ENCODE measurements at regions not wholly inside any gene's neighbourhood (a gene's known extent, or its start where the extent isn't known, plus 50 kb on each side); places are given as distances from the start of the nearest gene placed in this dataset.
A peak's percentile ranks its signal among the peaks of the same experiment; 100 is the strongest.

DNA sequence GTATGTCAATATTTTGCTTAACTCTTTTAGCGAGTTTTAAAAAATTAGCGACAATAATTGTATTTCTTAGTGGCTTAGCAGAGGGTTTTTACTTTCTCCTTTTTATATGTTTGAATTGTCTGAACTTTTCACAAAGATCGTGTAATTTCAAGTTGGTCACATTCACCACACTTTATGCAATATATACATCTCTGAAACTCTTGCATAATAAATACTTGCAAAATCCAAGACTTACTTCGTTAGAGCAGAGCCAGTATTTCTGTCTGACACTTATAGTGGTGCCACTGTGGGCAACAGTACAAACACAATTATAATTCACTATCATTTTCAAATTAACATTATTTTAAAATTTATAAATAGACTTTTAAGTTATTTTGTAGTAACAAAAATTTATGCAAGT, 62.0 kb downstream of the SUCNR1 start:
- DNase-seq: no peak

DNA sequence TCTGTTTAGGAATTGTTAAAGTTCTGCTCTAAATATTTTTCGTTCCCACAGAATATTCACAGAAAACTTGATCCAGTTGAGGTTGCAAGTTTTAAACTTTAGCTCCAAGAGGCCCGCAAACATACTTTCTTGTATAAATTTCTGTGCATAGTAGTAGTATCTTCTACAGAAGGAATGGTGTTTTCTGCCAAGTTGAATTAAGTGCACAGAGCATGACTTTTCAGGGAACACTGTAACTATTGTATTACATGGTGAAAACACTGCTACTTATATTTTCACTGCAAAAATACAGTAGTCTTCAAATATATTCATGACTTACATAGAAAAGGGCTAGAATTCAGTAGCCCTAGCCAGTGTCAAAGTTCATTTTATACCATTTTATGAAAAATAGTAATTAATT, 67.0 kb downstream of the SUCNR1 start:
- DNase-seq: no peak

DNA sequence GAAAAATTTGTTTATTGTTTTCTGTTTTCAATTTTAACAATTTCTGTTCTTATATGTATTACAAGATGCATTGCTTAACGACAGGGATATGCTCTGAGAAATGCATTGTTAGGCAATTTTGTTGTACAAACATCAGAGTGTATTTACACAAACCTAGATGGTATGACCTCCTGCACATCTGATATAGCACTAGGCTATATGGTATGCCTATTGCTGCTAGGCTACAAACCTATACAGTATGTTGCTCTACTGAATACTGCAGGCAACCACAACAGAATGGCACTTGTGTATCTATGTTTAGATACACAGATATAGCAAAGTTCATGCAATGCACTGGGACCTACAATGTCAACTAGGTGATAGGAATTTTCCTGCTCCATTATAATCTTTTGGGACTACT, 70.1 kb downstream of the SUCNR1 start:
- DNase-seq: no peak

DNA sequence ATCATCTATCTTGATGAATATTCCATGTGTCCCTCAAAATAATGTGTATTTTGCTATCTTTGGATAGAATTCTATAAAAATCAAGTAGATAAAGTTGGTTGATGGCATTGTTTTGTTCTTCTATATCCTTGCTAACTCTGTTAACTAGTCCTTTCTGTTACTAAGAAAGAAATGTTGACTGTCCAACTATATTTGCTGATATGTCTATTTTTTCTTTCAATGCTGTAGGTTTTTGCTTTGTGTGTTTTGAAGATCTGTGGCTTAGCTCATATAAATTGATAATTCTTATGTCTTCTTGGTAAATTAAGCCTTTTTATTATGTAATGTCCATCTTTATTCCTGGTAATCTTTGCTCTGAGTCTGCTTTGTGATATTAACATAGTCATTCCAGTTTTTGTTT, 70.9 kb downstream of the SUCNR1 start:
- no peak for DNase-seq

DNA sequence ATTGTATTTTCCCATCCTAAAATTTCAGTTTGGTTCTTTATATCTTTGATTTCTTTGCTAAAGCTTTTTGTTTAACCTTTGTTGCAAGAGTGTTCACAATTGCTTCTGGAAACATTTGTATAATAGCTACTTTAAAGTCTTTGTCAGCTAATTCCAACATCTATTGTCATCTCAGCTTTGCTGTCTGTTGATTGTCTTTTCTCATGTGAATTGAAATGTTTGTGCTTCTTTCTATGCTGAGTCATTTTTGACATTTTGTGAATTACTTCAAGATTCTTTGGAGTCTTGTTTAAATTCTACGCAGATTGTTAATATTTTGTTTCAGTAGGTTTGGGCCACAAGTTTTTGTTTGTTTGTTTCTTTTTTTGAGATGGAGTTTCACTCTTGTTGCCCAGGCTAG, 73.2 kb downstream of the SUCNR1 start:
- DNase-seq: no peak

DNA sequence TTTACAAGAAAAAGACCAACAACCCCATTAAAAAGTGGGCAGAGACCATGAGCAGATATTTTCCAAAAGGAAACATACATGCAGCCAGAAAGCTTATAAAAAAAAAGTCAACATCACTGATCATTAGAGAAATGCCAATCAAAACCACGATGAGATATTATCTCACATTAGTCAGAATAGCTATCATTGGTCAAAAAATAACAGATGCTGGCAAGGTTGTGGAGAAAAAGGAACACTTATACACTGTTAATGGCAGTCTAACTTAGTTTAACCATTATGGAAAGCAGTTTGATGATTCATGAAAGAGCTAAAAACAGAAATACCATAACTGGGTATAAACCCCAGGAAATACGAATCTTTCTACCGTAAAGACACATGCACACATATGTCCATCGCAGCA, 76.3 kb downstream of the SUCNR1 start:
- DNase-seq: no peak

DNA sequence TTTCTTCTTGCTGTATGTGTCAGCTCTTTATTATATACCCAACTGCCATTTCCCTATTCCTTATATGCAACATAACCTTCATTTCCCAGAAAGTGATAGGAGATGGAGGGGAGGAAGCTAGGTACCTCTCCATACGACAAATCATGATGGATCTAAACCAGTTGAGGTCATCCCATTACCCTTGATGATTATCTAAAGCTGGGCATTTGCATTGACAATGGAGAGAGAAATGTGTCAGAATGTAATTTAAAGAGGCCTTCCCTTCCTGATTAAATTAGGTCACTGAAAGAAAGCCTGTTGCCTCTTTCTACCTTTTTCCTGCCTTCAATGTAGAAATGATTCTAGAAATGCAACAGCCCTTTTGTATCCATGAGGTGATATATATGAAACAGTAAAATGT, 81.9 kb downstream of the SUCNR1 start:
- DNase-seq: no peak

DNA sequence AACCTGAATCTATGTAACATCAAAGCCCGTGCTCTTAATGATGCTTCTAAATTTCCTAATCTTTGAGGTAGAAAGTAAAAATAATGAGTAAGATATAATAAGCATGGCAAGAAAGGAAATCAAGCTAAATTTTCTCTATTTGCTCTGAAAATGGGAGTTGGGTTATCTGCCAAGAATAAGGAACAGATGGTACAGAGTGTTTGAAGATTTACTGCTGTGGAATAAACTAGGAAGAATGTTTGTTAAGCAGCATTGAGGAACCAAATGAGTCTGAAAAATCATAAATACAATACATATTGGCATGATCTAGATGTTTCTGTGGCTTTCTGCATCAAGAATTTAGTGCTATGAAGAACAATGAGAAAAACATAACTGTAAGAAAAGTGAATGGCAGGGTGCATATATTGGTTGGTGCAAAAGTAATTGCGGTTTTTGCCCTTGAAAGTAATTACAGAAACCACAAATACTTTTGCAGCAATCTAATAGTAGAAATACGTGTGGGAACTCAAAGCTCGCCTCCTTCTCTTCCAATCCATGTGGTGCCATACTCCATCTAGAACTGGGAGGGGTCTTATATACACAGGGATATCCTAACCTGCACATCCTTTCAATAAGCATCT, 87.6 kb downstream of the SUCNR1 start:
- DNase-seq: no peak

DNA sequence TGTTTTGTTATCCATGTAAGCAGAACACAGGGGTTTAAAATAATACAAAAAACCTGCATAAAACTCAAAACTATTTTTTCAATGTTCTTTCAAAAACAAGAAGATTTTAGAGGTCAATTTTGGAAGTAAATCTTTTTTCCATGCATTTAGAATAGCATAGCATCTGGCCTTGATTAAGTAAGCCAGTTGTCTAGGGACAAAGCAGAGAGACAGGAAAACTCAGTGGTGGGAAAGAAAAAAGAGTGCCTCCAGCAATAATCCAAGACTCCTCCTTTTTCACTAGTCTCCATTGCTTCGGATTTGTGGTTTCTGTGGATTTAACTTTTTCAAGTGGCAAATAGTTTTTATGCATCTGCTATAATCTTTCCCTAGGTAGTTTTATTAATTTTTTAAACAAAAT, 88.9 kb downstream of the SUCNR1 start:
- no peak for DNase-seq

DNA sequence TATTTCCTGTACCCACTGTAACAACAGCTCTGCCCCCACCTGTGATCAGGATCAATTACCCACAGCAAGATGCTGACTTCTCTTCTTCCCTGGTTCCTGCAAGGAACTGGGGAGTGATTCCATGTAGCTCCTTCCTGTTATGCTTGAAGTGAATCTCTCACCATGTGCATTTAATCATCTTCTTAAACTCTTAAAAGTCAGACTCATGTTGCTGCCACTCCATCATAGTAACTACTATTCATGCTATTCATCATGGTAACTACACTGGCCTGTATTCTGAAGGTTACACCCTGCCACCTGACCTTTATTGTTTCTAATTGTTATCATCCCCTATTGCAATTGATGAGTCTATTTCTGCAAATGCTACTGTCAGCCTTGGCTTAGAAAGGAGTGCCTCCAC, 89.5 kb downstream of the SUCNR1 start:
- no peak for DNase-seq

DNA sequence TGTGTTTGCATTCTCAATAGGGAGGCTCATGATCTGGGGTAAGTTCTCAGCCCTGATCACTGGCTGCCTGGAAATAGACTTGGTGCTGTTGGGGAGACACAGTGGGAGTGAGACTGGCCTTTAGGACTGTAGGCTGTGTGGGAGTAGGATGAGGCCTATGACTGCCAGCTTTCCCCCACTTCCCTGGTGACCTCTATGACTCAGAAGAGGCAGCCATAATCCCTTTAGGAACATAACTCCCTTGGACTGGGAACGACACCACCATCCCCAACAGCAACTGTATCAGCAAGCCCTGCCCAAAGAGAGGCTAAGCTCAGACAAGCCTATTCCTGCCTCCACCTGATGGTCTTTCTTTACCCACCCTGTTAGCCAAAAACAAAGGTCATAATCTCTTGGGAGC, 91.3 kb downstream of the SUCNR1 start:
- DNase-seq: no peak

DNA sequence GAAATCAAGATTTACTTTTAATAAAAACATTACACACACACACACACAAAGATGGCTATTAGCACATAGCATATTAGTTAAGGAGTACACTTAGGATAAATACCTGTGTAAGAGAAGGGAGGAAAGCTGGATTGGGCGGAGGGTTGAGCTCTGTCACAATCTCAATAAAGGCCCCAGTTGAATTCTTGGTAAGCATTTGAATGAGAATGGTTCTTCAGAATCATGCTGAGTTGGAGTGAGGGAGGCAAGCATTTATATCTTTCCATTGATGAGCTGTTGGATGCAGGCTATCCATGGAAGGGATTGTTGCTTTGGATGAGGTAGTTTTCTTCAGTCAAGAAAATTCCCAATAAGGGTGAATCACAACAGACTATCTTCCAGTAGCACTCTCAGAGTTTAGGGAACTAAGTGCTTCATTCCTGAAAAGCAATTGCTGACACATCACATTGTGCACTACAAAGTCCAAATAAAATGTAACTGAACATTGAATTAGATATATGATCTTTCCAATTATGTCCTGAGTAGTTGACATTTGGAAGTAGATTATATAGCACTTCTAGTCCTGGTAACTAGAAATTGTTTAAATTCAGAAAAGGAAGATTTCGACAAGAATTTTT, 95.7 kb downstream of the SUCNR1 start:
- no peak for DNase-seq

DNA sequence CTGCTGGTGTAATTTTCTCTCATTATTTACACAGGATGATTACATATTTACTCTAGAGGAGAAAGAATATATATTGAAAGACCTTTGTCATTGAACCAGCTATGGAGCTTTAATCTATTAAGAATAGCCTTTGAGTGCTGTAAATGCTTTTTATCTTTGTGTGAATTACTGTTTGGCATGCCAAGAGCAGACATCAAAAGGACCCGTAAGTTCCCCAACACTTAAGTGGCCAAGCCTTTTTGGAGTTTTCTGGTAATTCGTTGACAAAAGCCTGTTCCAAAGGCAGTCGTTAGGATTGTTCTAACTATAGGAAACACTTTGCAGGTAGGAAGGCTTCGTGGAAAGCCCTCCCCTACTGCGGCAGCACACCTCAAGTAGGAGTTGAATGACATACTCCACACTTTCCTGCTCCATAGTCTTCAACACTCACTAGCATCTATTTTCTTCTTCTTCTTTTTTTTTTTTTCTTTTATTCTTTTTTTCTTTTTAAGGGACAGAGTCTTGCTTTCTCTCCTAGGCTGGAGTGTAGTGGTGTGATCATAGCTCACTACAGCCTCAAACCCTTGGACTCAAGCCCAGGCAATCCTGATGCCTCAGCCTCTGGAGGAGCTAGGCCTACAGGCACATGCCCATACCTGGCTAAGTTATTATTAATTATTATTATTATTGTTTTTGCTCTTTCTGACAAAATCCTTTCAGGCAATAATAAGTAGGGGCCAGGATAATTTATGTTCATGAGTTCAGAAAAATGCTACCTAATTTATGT, 98.6 kb downstream of the SUCNR1 start:
- DNase-seq: no peak

DNA sequence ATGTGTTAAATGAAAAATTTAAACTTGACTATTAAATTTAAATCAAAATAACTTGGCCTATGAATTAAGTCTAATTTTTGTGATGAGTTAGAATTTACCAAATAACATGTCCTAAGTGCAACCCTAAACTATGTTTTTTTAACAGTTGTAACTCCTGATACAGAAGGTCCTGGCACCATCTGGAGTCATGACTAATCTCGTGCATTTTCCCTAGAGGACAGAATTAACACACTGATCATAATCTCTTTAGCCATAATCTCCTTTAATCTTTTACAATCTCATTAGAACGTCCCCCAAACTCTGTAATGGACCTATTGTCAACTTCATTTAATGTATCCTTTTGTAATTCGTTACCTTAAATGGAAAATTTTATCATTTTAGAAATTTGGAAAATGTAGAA, 100.6 kb downstream of the SUCNR1 start:
- peak; percentile 81 to 95 for DNase-seq

DNA sequence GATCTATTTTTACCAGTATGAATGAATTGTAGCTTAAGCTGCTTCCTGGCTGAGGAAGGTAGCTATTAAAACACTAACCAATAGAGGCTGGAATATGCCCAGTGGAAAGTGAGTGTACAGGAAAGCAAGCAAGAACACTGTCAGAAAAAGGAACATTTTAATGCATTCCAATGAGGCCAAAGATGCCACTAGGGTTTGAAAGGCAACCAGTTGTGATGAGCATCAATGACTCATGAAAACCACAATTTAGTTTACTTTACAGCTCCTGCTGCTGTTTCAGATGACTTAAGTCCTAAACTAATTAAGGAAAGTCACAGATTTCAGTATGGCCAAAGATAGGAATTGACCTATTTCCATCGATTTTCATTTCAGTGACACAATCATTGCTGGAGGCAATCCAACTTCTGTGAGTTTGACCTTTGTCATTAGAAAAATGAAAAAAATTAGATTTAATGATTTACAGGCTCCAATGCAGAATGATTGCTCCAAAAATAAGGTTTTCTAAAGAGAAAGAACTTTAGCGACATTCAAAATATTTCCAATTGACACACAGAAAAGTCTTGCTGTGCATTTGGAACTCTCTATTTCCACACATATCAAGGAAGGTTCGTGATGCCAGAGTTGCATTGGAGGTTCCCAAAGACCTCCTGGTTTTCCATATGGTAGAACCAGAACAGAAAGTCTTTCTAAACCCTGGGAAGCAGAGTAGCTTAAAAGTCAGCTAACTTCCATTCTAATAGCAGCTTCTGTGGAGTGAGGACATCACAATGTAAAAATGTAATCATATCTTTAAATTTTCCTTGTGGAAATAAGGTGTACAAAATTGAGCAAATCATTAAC, 103.0 kb downstream of the SUCNR1 start:
- DNase-seq: no peak

DNA sequence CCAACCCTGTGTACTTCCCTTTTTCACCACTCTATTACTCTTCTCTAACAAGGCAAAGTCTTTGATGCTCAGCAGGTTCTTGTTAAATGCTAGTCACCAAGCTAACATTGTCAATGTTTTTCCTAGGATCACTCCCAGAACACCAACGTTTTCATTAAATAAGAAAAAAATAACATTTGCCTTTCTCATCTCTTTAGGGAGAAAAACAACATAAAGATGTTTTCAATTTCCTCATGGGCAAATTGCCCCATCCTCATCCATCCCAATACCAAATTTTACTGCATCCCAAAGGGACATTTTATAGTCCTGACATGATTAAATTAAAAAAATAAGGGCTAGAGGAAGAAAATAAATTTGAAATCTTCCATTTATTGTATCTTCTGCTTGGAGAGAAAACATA, 106.5 kb downstream of the SUCNR1 start:
- DNase-seq: no peak

DNA sequence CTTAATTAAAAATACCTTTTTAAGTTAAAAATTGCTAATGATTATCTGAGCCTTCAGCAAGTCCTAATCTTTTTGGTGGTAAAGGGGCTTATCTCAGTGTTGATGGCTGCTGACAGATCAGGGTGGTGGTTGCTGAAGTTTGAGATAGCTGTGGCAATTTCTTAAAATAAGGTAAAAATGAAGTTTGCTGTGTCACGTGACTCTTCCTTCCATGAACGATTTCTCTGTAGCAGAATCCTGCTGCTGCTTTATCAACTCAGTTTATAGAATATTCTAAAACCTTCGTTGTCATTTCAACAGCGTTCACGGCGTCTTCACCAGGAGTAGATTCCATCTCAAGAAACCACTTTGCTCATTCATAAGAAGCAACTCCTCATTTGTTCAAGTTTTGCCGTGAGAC, 110.1 kb downstream of the SUCNR1 start:
- no peak for DNase-seq

DNA sequence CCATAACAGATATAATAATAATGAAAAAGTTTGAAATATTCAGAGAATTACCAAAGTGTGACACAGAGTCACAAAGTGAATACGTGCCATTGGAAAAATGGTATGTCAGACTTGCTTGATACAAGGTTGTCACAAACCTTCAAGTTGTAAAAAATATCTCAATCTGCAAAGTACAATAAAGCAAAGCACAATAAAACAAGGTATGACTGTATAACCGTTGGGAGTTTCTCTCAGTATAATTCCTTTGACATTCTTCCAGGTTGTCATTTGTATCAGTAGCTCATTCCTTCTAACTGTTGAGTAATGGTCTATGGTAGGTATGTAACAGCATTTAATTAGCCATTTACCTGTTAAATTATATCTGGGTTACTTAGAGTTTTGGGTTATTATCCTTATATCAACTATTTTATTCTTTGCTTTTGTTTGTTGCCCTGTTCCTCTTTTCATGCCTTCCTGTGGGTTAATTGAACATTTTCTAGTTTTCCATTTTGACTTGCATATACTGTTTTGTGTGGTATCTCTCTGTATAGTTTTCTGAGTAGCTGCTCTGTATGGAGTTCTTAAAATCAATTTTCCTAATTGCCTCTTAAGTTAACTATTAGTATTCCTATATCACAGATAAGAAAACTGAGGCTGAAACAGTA, 112.5 kb downstream of the SUCNR1 start:
- DNase-seq: no peak

DNA sequence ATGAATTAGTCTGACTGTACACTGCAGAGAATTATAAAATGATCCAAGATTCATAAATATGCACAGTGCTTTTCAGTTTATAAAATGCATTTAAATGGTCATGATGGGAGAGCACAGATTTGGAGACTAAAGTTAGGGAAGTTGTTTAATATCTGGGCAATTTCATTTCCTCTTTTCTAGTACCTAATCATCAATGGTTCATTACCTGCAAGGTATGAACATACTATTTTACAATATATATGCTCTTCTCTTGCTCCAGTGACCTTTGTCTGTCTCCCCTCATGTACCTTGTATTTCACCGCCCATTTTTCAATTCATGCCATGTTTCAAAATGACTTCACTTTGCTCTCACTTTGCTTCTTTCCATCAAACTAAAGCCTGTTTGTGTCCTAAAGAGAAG, 114.5 kb downstream of the SUCNR1 start:
- no peak for DNase-seq

DNA sequence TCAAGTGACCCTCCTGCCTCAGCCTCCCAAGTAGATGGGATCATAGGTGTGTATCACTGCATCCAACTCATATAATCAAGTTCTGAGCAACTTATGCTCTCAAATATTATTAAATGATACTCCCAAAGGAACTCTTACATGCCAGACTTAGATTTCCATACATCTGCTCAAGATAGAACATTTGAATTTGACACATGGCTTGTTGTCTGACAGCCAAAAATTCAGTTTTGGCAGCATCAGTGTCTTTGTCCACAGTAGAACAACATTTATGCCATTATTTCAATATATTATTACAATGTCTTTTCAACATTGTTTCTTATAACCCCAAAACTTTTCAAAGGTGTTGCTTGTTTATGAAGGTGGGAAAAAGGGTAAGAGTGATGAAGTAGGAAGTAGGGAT, 116.2 kb downstream of the SUCNR1 start:
- peak in 1 of 2 experiments; percentile 27 for DNase-seq

DNA sequence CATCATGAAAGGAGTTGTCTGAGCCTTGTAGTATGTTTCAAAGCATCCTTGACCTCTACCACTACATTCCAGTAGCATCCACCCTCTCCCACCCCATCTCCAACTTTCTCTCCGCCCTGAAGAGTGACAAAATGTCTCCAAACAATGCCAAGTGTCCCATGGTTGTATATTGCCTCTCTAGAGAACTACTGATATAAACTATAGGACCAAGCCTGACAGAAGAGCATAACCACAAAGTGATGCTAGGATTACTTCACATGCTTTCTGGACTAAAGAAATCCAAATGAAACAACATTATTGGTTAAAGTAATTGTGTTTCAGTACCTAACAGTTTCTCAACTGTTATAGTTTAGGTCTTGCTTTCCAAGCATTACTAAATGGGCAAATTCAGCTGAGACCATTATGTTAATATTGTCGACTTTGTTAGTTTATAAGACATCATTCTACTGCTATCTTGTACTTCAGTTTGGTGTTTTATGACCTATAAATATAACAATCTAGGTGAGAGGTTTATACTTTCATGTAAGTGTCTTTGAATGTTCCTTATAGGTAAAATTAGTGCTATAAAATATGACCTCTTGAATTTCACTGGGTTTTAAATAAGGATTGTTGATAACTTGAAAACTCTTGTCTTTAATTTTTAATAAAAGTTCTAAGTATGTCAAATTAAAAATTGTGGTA, 117.4 kb downstream of the SUCNR1 start:
- no peak for DNase-seq

DNA sequence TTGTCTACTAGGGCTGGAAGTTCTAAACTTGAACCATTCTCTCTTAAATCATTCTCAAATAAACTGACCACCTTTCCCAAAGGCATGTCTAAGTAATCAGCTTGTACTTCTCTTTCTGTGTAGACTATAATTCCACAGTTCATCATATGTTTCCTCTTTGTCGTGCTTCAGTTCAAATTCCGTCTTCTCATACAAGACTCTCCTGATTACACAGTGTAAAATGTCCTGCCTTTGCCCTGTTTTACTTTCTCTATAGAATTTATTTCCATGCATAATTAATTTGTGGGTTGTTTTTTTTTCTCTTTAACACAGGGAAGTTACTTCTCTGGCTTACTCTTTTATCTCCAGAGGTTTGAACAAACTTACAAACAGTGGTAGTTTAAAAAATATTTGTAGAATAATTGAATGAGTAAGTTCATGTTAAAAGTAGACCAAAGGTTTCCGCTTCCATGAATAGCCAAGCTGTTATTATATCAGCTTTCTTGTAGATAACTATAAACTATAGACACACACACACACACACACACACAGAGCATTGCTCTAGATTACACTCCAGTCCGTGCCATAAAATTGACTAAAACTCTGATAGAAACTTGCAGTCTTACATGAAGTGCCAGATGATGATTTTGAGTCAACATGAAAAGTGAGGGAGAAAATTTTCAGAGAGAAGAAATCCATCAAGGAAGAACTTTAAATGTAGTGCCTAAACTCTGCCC, 119.0 kb downstream of the SUCNR1 start:
- no peak for DNase-seq

All from NCI-H524 (cell line).